GM19438 (cell line): ENCODE measurements at regions not wholly inside any gene's neighbourhood (a gene's known extent, or its start where the extent isn't known, plus 50 kb on each side); places are given as distances from the start of the nearest gene placed in this dataset.
A peak's percentile ranks its signal among the peaks of the same experiment; 100 is the strongest.
"Not testable (repeated sequence)": the region's sequence is repeated elsewhere in the genome, so short reads cannot be mapped to it uniquely, and the experiment has no call there.

Experiments
- ATAC-seq: cut with Tn5 transposase; IDR thresholded peaks from one replicate; pipeline ENCODE4 v1.9.1; 2021; ENCODE audit warnings: low read depth; ENCODE audit not compliant: unreplicated experiment

- ATAC-seq, result peak; percentile 52
Observed at GRCh38 chr6:156691018-156691417, 86.2 kb upstream of the ARID1B start.

- no peak for ATAC-seq
Observed at GRCh38 chr6:156689656-156690055, 87.5 kb upstream of the ARID1B start.

- no peak for ATAC-seq
Observed at GRCh38 chr6:156688620-156688971, 88.6 kb upstream of the ARID1B start.

GRCh38 chr6:156687789-156688619 is 89.2 kb upstream of the ARID1B start:
- ATAC-seq, result no peak

- peak; percentile 54 for ATAC-seq
Observed at GRCh38 chr6:156686995-156687788, 90.0 kb upstream of the ARID1B start.

- ATAC-seq, result no peak
Observed at GRCh38 chr6:156686301-156686994, 90.7 kb upstream of the ARID1B start.

- no peak for ATAC-seq
Observed at GRCh38 chr6:156685823-156686222, 91.4 kb upstream of the ARID1B start.

GRCh38 chr6:156683821-156684220 is 93.4 kb upstream of the ARID1B start:
- no peak for ATAC-seq

- no peak for ATAC-seq
Observed at GRCh38 chr6:156676721-156677120, 100.5 kb upstream of the ARID1B start.

GRCh38 chr6:156674197-156674596 is 103.0 kb upstream of the ARID1B start:
- ATAC-seq, result no peak

- not testable (repeated sequence) for ATAC-seq
Observed at GRCh38 chr6:156670097-156670496, 107.1 kb upstream of the ARID1B start.

GRCh38 chr6:156662025-156662445 is 115.1 kb upstream of the ARID1B start:
- no peak for ATAC-seq

GRCh38 chr6:156660389-156660788 is 116.8 kb upstream of the ARID1B start:
- no peak for ATAC-seq

- no peak for ATAC-seq
Observed at GRCh38 chr6:156659822-156660198, 117.4 kb upstream of the ARID1B start.

GRCh38 chr6:156658966-156659821 is 118.0 kb upstream of the ARID1B start:
- ATAC-seq, result no peak

- no peak for ATAC-seq
Observed at GRCh38 chr6:156658186-156658965, 118.8 kb upstream of the ARID1B start.

GRCh38 chr6:156657296-156657695 is 119.9 kb upstream of the ARID1B start:
- no peak for ATAC-seq

GRCh38 chr6:156654919-156655918 is 122.0 kb upstream of the ARID1B start:
- no peak for ATAC-seq
